ENCODE measurements at regions not wholly inside any gene's neighbourhood (a gene's known extent, or its start where the extent isn't known, plus 50 kb on each side); places are given as distances from the start of the nearest gene placed in this dataset.

GRCh38 chr17:6326483-6326882 lies 108.4 kb downstream of the AIPL1 start:
- TF ChIP-seq CTCF (conservative IDR thresholded peaks at IDR 0.05; ENCODE audit: low read depth, low read length) (no peak), RFX5 (IDR thresholded peaks at IDR 0.05; ENCODE audit: low read depth, low read length) (no peak), SMC3 (IDR thresholded peaks at IDR 0.05; ENCODE audit: low read depth, low read length) (no peak), POLR2A (IDR thresholded peaks at IDR 0.05; ENCODE audit: low read depth, low read length) (no peak), USF2 (IDR thresholded peaks at IDR 0.05; ENCODE audit: low read depth, low read length) (no peak), CEBPB (IDR thresholded peaks at IDR 0.05; ENCODE audit: low read depth, low read length) (no peak), RAD21 (IDR thresholded peaks at IDR 0.05; ENCODE audit: low read length) (no peak), MAZ (IDR thresholded peaks at IDR 0.05; ENCODE audit: borderline replicate concordance, low read depth, low read length) (no peak), ELK1 (IDR thresholded peaks at IDR 0.05; ENCODE audit: borderline replicate concordance, low read depth, low read length) (no peak), RCOR1 (IDR thresholded peaks at IDR 0.05; ENCODE audit: insufficient replicate concordance, low read length) (no peak)

Measured in IMR-90 (cell line).